HG02852 (cell line): ENCODE measurements at regions not wholly inside any gene's neighbourhood (a gene's known extent, or its start where the extent isn't known, plus 50 kb on each side); places are given as distances from the start of the nearest gene placed in this dataset.
A peak's percentile ranks its signal among the peaks of the same experiment; 100 is the strongest.
"Not testable (repeated sequence)": the region's sequence is repeated elsewhere in the genome, so short reads cannot be mapped to it uniquely, and the experiment has no call there.

Experiments used
- ATAC-seq: cut with Tn5 transposase; IDR thresholded peaks from one replicate; pipeline ENCODE4 v1.9.1; 2021; ENCODE audit warnings: mild to moderate bottlenecking, moderate library complexity; ENCODE audit not compliant: unreplicated experiment

GRCh38 chr3:5583920-5584319 lies 396.4 kb downstream of the EDEM1 start:
- ATAC-seq, result no peak

- ATAC-seq, result no peak
These were observed 397.6 kb downstream of the EDEM1 start for GRCh38 chr3:5585085-5585484.

GRCh38 chr3:5606884-5607472 lies 419.5 kb downstream of the EDEM1 start:
- ATAC-seq, result no peak

GRCh38 chr3:5607581-5607980 lies 420.1 kb downstream of the EDEM1 start:
- no peak for ATAC-seq

DNA sequence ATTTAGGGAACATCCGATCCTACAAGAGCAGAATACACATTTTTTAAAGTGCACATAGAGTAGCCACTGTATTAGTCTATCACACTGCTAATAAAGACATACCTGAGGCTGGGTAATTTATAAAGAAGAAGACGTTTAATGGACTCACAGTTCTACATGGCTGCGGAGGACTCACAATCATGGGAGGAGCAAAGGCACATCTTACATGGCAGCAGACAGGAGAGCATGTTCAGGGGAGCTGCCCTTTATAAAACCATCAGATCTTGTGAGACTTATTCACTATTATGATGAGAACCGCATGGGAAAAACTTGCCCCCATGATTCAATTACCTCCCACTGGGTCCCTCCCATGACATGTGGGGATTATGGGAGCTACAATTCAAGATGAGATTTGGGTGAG lies 421.5 kb downstream of the EDEM1 start:
- not testable (repeated sequence) for ATAC-seq

DNA sequence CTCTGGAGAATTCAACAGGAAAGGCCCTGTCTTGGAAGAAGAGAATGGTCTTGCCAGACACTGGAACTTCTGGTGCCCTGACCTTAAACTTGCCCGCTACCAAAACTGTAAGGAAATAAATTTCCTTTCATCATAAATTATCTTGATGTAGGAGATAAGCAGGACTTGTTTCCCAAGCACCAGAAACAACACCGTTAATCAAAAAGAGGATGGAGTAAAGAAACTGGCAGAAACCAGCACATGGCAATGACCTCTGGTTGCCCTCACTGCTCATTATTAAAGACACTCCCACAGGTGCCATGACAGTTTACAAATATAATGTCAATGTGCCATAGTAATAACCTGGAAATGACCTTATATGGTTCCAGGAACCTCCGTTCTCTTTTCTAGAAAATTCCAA lies 426.1 kb downstream of the EDEM1 start:
- no peak for ATAC-seq

DNA sequence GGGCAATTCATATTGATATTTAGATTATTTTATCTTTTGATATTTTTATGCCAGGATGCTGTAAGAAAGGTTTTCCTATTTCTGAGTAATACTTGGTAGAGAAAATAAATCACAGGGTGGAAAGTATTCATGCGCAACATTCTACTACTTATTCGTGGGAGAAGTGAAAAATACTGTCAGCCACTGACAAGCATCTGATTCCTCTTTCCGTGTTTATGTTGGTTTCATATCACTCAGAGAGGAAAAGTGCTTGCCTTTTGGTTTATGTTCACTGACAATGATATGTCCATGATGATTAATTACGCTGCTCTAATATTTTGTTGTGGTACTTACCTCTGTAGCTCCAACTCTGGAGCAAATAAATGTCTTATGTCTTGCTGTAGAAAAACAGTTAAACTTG lies 429.4 kb downstream of the EDEM1 start:
- ATAC-seq, result peak; percentile 67

DNA sequence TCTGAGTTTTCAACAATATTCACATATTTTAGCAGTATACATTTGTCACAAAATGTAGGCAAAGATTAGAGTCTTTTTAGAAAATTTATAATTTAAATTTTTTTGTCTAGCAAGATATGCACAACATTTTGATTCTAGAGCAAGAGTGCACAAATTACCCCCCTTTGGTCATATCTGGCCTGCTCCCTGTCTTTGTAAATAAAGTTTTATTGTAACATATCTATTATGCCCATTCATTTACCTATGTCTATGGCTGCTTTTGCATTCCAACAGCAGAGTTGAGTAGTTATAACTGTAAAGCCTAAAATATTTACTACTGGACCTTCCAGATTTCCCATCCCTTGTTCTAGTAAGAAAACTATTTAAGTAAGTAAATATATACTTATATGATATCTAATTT lies 430.7 kb downstream of the EDEM1 start:
- no peak for ATAC-seq

- no peak for ATAC-seq
These were observed 442.9 kb downstream of the EDEM1 start for GRCh38 chr3:5630406-5630805.

GRCh38 chr3:5633960-5634359 lies 446.5 kb downstream of the EDEM1 start:
- no peak for ATAC-seq

DNA sequence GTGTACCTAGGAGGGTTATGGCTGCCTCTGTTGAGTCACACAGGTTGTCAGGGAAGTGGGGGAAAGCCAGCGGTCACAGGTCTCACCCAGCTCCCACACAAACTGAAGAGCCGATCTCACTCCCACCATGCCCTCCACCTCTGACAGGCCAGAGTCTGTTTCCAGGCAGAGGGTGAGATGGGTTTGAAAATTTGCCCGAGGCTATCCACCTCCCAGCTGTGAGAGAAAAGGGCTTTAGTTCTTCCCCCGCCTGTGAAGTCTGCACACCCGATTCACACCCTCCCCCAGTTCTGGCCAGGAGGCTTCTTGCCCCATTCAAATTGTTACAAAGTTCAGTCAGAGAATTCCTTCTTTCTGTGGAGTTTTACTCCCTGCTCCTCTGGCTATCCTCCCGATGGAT lies 446.9 kb downstream of the EDEM1 start:
- ATAC-seq, result no peak

DNA sequence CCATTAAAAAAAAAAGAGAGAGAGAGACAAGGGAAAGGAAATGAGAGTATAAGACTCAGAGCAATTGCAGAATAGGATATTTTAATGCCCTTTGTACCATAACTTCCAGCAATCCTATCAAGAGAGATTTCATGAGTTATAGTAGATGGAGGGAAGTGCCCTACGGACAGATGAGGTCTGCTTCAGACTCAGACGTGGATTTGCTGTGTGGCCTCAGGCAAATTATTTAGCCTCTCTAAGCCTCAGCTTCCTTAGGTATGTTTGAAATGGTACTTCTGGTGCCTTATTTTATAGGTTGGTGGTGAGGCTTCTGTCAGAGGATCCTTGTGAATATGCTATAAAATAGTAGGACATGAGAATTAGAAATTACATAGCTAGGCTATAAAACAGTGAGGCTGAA lies 448.2 kb downstream of the EDEM1 start:
- no peak for ATAC-seq

DNA sequence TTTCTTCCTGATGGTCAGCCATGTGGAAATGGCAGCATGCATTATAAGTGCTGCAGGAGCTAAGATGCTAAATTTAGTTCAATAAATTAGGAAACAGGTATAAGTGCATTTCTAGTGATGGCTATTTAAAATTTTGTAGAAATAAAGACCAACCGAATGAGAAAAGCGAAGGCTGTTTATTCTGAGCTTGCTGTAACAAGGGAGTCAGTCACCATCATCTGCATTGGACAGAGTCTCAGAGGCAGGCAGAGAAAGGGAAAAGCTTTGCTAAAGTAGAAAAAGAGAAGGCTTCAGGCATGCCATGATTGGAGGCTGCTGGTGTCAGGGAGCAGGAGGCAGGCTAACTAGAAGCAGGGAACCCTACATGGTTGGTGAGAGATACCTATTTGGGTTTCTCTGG lies 451.0 kb downstream of the EDEM1 start:
- no peak for ATAC-seq

DNA sequence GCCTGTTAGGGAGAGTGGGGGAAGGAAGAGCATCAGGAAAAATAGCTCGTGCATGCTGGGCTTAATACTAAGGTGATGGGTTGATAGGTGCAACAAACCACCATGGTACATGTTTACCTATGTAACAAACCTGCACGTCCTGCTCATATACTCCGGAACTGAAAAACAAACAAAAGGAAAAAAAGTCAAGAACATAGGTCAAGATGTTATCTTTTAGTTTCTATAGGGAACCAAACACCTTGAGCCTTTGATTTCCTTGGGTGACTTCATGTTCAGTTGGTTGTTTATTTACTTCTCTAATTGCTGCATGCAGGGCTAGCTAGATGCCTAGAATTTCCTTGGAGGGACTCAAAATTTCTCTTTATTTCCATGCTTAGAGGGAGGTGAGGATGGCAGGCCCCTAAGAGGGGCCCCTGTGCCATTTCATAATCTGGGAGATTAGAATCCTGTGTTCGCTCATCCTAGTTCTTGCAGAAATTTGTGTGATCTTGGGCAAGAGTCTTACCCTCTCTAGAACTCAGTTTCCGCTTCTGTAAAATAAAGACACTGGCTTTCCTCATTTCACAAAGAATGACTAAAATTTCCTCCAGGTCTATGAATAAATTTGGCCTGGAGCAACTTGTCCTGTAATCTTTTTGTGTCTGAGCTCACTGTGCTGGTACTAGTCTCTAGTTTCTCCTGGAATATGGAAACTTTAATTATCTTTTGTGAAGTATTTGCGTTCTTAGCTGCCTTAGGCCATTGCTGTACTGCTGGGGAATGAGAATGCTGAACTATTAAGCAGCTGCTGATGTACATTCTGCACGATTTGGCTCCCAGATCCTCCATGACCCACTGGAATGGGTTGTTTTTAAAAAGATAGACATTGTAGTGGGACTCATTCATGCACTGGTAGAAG lies 457.5 kb downstream of the EDEM1 start:
- no peak for ATAC-seq

DNA sequence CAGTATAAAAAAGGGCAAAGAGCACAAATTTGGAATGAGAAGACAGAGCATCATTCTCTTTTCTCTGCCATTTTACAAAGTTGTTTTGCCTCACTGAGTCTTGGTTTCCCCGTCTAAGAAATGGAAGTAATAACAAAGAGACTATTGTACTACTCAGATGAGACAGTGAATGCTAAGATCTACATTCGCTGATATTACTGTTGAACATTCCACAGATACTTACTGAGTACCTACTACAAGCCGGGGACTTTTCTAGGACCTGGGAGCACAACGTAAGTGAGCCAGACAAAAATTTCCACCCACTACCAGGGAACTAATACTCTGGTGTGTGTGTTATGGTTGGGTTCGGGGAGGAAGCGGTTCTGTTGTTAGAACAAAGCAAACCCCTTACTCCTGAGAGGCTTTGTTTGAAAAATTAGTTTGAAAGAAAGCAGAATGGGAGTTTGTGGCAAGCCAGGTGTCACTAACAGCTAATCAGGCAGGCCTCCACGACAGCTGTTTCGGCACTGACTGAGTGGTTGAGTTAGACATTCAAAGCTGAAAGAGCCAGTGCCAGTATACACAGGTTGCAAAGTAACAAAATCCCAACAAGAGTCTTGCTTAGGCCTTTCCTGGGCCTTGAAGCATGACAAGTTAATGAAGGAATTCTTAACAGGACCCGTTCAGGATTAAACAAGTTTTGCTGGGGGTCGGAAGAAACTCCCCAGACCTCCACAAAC lies 458.3 kb downstream of the EDEM1 start:
- no peak for ATAC-seq

DNA sequence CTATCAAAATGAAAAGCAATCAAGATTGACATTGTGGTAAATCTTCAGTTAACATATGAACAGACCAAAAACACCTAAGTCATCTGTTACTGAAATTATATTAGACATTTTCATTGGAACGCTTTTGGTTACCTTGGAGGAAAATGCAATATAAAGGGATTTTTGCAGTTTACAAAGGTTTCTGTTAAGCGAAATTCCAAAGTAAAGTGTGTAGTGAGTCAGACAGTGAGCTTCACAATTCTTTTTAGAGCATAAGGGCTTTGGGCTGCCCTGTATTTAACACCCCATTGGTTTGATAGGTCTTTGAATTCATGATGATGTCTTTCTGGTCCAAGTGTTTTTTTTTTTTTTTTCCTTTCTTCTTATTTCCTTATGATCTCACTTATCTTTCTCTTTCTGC lies 462.8 kb downstream of the EDEM1 start:
- ATAC-seq, result no peak

DNA sequence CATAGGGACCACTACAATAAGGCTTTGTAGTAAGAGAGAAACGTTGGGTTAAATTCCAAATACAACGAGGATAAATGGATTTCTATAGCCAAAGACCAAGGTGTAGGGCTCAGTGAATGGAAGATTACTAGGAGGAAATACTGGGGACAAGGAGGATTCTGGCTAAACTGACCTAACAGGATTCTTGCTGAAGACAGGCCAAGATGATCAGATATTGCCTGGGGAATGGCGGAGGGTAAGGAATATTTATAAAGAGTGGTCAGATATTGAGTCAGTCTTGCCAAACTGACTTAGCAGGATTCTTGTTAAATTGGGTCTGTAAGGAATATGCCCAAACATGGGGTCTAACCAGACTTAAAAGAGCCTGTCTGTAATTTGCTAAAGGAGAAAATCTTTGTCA lies 463.8 kb downstream of the EDEM1 start:
- ATAC-seq, result no peak

GRCh38 chr3:5653426-5654143 lies 466.1 kb downstream of the EDEM1 start:
- no peak for ATAC-seq

GRCh38 chr3:5657106-5657505 lies 469.6 kb downstream of the EDEM1 start:
- ATAC-seq, result no peak

DNA sequence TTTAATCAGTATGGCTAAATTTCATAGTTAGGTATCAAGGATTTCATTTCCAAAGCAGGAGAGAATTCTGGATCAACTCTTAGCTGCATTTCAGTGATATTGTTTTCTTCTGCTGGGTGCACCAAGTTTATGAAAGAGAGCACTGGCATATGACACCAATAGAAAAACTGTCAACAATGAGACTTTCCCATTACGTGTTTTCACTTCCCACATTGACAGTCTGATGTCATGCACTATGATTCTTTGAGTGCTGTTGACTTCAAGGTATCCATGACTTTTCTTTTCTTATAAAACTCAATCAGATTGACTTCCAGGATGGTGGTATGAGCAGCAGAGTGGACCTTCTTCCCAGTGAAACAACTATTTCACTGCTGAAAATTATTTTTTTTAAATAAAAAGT lies 476.1 kb downstream of the EDEM1 start:
- ATAC-seq, result no peak

DNA sequence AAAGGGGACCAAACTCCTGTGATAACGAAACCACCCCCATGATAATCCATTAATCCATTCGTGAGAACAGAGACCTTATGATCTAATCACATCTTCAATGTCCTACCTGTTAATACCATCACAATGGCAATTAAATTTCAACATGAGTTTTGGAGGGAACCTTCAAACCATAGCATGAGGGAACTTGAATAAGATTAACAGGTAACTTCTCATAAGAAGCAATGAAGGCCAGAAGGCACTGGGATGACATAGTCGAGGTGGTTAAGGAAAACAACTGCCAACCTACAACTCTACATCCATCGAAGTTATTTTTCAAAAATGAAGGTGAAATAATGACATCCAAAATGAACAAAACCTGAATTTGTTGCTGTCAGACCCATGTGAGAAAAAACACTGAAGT lies 478.9 kb downstream of the EDEM1 start:
- no peak for ATAC-seq
